Astrocyte of the spinal cord (primary cell): ENCODE measurements at regions not wholly inside any gene's neighbourhood (a gene's known extent, or its start where the extent isn't known, plus 50 kb on each side); places are given as distances from the start of the nearest gene placed in this dataset.

Experiments used
- DNase-seq: peaks from one replicate; pipeline ENCODE4 v3.0.0; 2011; ENCODE audit warnings: low read depth, low spot score
- H3K4me3 ChIP-seq: 2 replicates; pipeline ENCODE4 v1.5.1; 2011; ENCODE audit warnings: low read depth, mild to moderate bottlenecking, low read length, moderate library complexity
- in situ Hi-C: cut with HindIII; loops from 2 replicates; pipeline ENCODE4 v1.10.0; 2017; ENCODE audit warnings: low sequenced_read_pairs
- TF ChIP-seq, protein P1 (sequence below): IDR thresholded peaks from 2 replicates; pipeline ENCODE4 v1.5.1; 2012; ENCODE audit warnings: low read depth, mild to moderate bottlenecking, low read length, inconsistent platforms

DNA sequence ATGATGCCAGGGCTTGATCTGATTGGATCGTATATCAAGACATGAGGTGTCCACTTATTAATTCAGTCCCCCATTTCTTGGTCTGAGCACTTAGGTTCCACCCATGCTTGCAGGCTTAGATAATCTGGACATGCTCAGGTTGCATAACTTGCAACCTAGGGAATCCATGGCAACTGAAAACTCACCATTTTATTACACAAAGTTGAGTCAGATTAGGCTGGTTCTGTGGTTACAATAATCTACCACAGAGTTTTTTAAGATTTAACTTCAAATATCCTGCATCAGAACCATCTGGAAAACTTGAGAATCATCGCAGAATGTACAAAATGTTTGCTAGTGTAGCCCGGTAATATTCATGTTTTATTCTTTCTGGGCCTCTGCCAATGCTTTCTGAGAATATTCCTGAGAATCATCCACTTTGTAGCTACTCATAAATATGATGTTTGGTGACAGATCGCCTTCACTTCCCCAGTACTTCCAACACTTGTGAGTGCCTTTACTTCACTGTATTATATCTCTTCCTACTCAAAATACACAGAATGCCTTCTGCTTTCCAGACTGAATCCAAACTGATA lies 707.2 kb upstream of the ADAMTS5 start:
- peak; percentile 88 for DNase-seq
- in situ Hi-C loops: no loop called here
- no peak overlapping the region for H3K4me3 ChIP-seq
- TF ChIP-seq, protein P1, sequence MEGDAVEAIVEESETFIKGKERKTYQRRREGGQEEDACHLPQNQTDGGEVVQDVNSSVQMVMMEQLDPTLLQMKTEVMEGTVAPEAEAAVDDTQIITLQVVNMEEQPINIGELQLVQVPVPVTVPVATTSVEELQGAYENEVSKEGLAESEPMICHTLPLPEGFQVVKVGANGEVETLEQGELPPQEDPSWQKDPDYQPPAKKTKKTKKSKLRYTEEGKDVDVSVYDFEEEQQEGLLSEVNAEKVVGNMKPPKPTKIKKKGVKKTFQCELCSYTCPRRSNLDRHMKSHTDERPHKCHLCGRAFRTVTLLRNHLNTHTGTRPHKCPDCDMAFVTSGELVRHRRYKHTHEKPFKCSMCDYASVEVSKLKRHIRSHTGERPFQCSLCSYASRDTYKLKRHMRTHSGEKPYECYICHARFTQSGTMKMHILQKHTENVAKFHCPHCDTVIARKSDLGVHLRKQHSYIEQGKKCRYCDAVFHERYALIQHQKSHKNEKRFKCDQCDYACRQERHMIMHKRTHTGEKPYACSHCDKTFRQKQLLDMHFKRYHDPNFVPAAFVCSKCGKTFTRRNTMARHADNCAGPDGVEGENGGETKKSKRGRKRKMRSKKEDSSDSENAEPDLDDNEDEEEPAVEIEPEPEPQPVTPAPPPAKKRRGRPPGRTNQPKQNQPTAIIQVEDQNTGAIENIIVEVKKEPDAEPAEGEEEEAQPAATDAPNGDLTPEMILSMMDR: no peak

DNA sequence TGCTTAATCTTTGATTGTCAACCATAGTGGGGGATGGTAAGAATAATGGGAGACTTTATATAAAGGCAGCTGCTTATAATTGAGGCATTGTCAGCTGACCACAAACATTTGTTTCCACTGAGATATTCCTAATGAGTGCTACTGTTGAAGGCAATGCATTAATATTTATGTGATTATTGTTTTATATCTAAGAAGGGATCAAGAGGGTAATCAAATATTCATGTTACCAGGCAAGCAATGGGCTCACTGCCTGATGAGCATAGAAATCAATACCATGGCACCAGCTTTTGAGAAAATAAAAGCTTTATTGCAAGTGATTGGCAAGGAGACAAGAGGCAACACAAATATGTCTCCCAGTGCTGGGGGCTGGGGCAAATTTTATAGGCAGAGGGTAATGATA lies 706.7 kb upstream of the ADAMTS5 start:
- TF ChIP-seq, protein P1: no peak
- H3K4me3 ChIP-seq: no peak overlapping the region
- in situ Hi-C loops: no loop called here
- DNase-seq: no peak

DNA sequence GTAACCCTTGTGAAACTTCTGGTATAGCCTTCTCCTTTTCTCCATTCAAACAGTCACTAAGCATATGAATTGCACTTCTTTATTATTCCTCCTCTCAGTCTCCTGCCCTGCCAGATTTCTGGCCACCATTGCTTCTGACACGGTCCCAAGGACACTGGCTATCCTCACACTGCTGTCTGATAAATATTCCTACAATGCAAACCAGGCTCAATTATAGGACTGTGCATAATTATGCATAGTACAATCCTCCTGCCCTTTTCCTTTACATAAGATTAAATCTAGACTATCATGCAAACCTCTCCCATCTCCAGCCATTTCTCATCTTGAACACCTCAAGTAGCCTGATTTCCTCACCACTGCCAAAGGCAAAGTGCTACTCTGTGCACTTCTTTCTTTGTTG lies 704.3 kb upstream of the ADAMTS5 start:
- no peak overlapping the region for H3K4me3 ChIP-seq
- DNase-seq: no peak
- in situ Hi-C loops: no loop called here
- TF ChIP-seq, protein P1: no peak

DNA sequence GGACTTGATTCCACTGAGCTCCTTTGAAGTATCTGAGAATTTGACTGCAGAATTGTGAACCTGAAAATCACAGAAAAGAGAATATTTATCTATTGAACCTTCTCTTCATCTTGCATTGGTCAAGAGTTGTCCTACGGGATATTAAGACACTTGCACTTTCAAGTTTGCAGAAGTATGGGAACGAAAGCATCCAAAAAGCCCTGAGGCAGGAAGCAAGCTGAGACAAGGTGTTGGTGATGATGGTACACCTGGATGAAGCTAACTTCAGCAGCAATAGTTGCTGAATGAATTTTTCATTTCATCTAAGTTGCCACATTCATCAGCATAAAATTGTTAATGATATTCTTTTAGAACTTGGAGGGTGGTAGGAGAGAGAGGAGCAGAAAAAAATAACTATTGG lies 686.6 kb upstream of the ADAMTS5 start:
- no peak overlapping the region for H3K4me3 ChIP-seq
- TF ChIP-seq, protein P1: no peak
- in situ Hi-C loops: no loop called here
- no peak for DNase-seq

DNA sequence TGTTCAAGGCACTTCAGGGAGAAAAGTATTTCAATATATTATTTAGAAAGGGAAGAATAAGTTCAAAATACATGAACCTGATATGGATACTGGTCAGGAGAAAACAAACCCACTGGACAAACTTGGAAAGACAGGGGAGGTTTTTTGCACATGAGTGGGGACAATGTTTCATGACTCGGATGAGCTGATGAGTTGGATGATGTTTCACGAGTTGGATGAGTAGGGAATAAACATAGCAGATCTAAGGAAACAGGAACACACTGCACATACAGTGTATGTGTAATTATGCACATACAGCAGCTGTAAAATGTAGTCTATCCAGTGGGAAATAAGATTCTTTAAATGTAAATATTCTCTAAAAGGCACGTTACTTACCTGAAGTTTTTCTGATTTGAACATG lies 682.9 kb upstream of the ADAMTS5 start:
- H3K4me3 ChIP-seq: no peak overlapping the region
- TF ChIP-seq, protein P1: no peak
- no peak for DNase-seq
- in situ Hi-C loops: no loop called here

DNA sequence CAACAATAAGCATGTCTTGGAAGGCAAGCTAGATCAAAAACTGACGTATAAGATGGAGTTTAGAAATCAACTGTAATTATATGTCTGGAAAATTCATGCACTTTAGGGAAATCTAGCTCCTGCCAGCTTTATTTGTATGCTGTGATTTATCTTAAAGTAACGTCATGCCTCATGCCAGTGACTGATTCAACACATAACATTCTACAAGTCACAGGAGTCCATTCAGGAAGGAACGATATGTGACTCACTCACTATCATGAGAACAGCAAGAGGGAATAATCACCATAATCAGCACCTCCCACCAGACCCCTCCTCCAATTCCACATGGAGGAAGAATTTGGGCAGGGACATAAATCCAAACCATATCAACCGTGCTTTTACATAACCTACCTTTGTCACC lies 682.4 kb upstream of the ADAMTS5 start:
- TF ChIP-seq, protein P1: no peak
- peak; percentile 88 for DNase-seq

DNA sequence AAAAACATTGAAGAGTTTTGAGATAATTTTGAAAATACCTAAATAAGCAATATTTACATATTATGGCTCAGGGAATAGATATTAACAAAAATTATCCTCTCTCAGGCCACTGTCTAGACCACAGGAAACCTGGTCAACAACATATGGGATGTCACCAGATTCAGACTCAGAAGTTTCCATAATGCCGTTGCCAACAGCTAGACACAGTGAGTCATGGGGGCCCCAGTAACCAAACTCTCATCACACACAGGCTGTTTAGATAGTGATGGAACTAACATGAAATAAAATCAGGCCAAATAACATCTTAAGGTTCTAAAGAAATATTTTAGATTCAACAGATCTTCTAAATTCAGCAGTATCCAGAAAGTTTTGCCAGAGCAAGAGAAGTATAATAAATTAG lies 681.7 kb upstream of the ADAMTS5 start:
- DNase-seq: peak; percentile 89
- TF ChIP-seq, protein P1: no peak
- no peak overlapping the region for H3K4me3 ChIP-seq
- in situ Hi-C loops: no loop called here

More for the DNA sequence above, 682.4 kb upstream of the ADAMTS5 start:
- no peak overlapping the region for H3K4me3 ChIP-seq
- in situ Hi-C loops: no loop called here
